Astrocyte of the spinal cord (primary cell): ENCODE measurements at regions not wholly inside any gene's neighbourhood (a gene's known extent, or its start where the extent isn't known, plus 50 kb on each side); places are given as distances from the start of the nearest gene placed in this dataset.

Experiments
- DNase-seq: peaks from one replicate; pipeline ENCODE4 v3.0.0; 2011; ENCODE audit warnings: low read depth, low spot score
- H3K4me3 ChIP-seq: 2 replicates; pipeline ENCODE4 v1.5.1; 2011; ENCODE audit warnings: low read depth, mild to moderate bottlenecking, low read length, moderate library complexity
- CTCF ChIP-seq: IDR thresholded peaks from 2 replicates; pipeline ENCODE4 v1.5.1; 2012; ENCODE audit warnings: low read depth, mild to moderate bottlenecking, low read length, inconsistent platforms
- in situ Hi-C: cut with HindIII; loops from 2 replicates; pipeline ENCODE4 v1.10.0; 2017; ENCODE audit warnings: low sequenced_read_pairs

- no peak overlapping the region for H3K4me3 ChIP-seq
- no peak for TF ChIP-seq CTCF
- DNase-seq, result no peak
- in situ Hi-C loops, result no loop called here
These were observed 487.1 kb downstream of the SLITRK6 start for GRCh38 chr13:85312071-85312470.

GRCh38 chr13:85303630-85304029, 495.6 kb downstream of the SLITRK6 start:
- TF ChIP-seq CTCF, result no peak
- in situ Hi-C loops, result no loop called here

GRCh38 chr13:85298387-85298924, 500.8 kb downstream of the SLITRK6 start:
- in situ Hi-C loops, result no loop called here
- H3K4me3 ChIP-seq, result no peak overlapping the region
- TF ChIP-seq CTCF, result no peak
- no peak for DNase-seq

More at GRCh38 chr13:85303630-85304029, 495.6 kb downstream of the SLITRK6 start:
- no peak for DNase-seq
- no peak overlapping the region for H3K4me3 ChIP-seq

GRCh38 chr13:85288698-85289097, 510.5 kb downstream of the SLITRK6 start:
- in situ Hi-C loops, result no loop called here
- DNase-seq, result no peak
- no peak overlapping the region for H3K4me3 ChIP-seq
- no peak for TF ChIP-seq CTCF

- in situ Hi-C loops, result no loop called here
- no peak overlapping the region for H3K4me3 ChIP-seq
- no peak for DNase-seq
- TF ChIP-seq CTCF, result no peak
These were observed 511.7 kb downstream of the SLITRK6 start for GRCh38 chr13:85287528-85287927.

- TF ChIP-seq CTCF, result no peak
- in situ Hi-C loops, result no loop called here
- H3K4me3 ChIP-seq, result no peak overlapping the region
- peak; percentile 33 for DNase-seq
These were observed 513.1 kb downstream of the SLITRK6 start for GRCh38 chr13:85286081-85286480.

- H3K4me3 ChIP-seq, result no peak overlapping the region
- no peak for DNase-seq
- TF ChIP-seq CTCF, result no peak
- in situ Hi-C loops, result no loop called here
These were observed 514.9 kb downstream of the SLITRK6 start for GRCh38 chr13:85284349-85284748.
